Stomach (tissue), 8 donors: ENCODE measurements at regions not wholly inside any gene's neighbourhood (a gene's known extent, or its start where the extent isn't known, plus 50 kb on each side); places are given as distances from the start of the nearest gene placed in this dataset.

Experiments used
- DNase-seq, 2 donors: peaks; one replicate each; pipeline versions ENCODE4 v3.0.0 to v3.0.0-alpha.2; 2013 to 2019
- H3K27ac ChIP-seq, 5 donors: fragments of 200-600 bp in 4 of 5; sonication (generic) in 4 of 5; one replicate each; pipeline ENCODE4 v1.5.1; 2013 to 2019; ENCODE audit warnings: mild to moderate bottlenecking in 1 of 5, moderate library complexity in 1 of 5
- H3K27me3 ChIP-seq, 3 donors: fragments of 200-600 bp; sonication (generic); one replicate each; pipeline ENCODE4 v1.5.1; 2017 to 2019; ENCODE audit warnings: mixed run types in 1 of 3
- H3K36me3 ChIP-seq, 4 donors: fragments of 200-600 bp; sonication (generic); 1 replicate in 3 of 4; 2 replicates in 1 of 4; pipeline ENCODE4 v1.5.1; 2016 to 2019
- H3K4me1 ChIP-seq, 4 donors: fragments of 200-600 bp; sonication (generic); one replicate each; pipeline ENCODE4 v1.5.1; 2016 to 2019
- H3K4me3 ChIP-seq, 4 donors: fragments of 200-600 bp; sonication (generic) in 3 of 4; one replicate each; pipeline ENCODE4 v1.5.1; 2016 to 2019; ENCODE audit warnings: mild to moderate bottlenecking in 1 of 4
- H3K9me3 ChIP-seq, 4 donors: fragments of 200-600 bp; sonication (generic); one replicate each; pipeline ENCODE4 v1.5.1; 2016 to 2019
- CTCF ChIP-seq, 7 experiments: fragments of 450-650 bp in 4 of 7; fragments of 200-600 bp in 3 of 7; sonication (generic) in 3 of 7; IDR thresholded peaks; one replicate each; pipeline ENCODE4 v1.5.1; 2016 to 2019; ENCODE audit warnings: antibody characterized with exemption in 7 of 7, control low read depth in 2 of 7, mild to moderate bottlenecking in 1 of 7
- EP300 ChIP-seq: sonication (generic); formaldehyde crosslinking; IDR thresholded peaks from one replicate; pipeline ENCODE4 v1.6.1; 2017; ENCODE audit warnings: antibody characterized with exemption
- POLR2A ChIP-seq, 4 donors: fragments of 450-650 bp; IDR thresholded peaks; one replicate each; pipeline ENCODE4 v1.6.1; 2016; ENCODE audit warnings: antibody characterized with exemption in 4 of 4, control low read depth in 2 of 4, mild to moderate bottlenecking in 1 of 4, moderate library complexity in 1 of 4
- POLR2AphosphoS5 ChIP-seq, 3 donors: sonication (generic); formaldehyde crosslinking; IDR thresholded peaks; one replicate each; pipeline ENCODE4 v1.6.1; 2016; ENCODE audit warnings: antibody characterized with exemption in 3 of 3
- WGBS, 5 donors: extraction: QIAGEN DNeasy Blood & Tissue Kit in 3 of 5; methylation state at CpG; one replicate each; pipeline versions ENCODE4 v1.1.5 to v1.1.7; 2013 to 2018; 5-methylcytosine and 5-hydroxymethylcytosine counted together
- intact Hi-C: fragments of 100-400 bp; cut with DNase I; formaldehyde crosslinking; loops from one replicate; pipeline ENCODE4 v1.15.1; 2023; ENCODE audit warnings: low total_unique reads
- donor health status: healthy with polysubstance abuse.
- donor health status: Bipolar disorder and iron deficiency.
- donor health status: healthy.

- Histone ChIP-seq H3K4me1 (no peaks in the 10 kb centered on the region), H3K36me3 (no peaks in the 10 kb centered on the region), H3K4me3 (no peak overlapping the region), H3K9me3 (peaks cover 0 to 15% (median 3%) of the 10 kb centered on the region in 4 donors), H3K27me3 (no peaks in the 10 kb centered on the region), H3K27ac (no peak overlapping the region)
- TF ChIP-seq CTCF (IDR thresholded peaks at IDR 0.05) (no peak), POLR2A (IDR thresholded peaks at IDR 0.05) (no peak), POLR2AphosphoS5 (IDR thresholded peaks at IDR 0.05) (no peak), EP300 (no peak)
- intact Hi-C loops = no loop called here
- no peak for DNase-seq
- 70 to 82% (median 76%) methylated on average over 6 of the region's 6 CpGs for WGBS, 5 donors
Observed at GRCh38 chr2:51920509-51920908, 888.6 kb upstream of the NRXN1 start.

GRCh38 chr2:51919395-51919794 lies 887.5 kb upstream of the NRXN1 start:
- no peak for DNase-seq
- Histone ChIP-seq H3K4me3 (no peak overlapping the region), H3K4me1 (no peaks in the 10 kb centered on the region), H3K27me3 (no peaks in the 10 kb centered on the region), H3K36me3 (no peaks in the 10 kb centered on the region), H3K9me3 (peaks cover 0 to 25% (median 2%) of the 10 kb centered on the region in 4 donors), H3K27ac (no peak overlapping the region)
- TF ChIP-seq EP300 = no peak
- no peak for TF ChIP-seq POLR2A (IDR thresholded peaks at IDR 0.05)
- TF ChIP-seq CTCF (IDR thresholded peaks at IDR 0.05) = no peak
- no peak for TF ChIP-seq POLR2AphosphoS5 (IDR thresholded peaks at IDR 0.05)
- 88 to 94% (median 90%) methylated on average over 1 of the region's 1 CpG for WGBS, 5 donors
- intact Hi-C loops = no loop called here

GRCh38 chr2:51918113-51918512 lies 886.2 kb upstream of the NRXN1 start:
- no peak overlapping the region for H3K4me3 ChIP-seq
- DNase-seq = no peak
- intact Hi-C loops = no loop called here
- 65 to 85% (median 76%) methylated on average over 3 of the region's 3 CpGs for WGBS, 5 donors
- H3K27me3 ChIP-seq = no peaks in the 10 kb centered on the region
- peaks cover 0 to 28% (median 1%) of the 10 kb centered on the region in 4 donors for H3K9me3 ChIP-seq
- H3K27ac ChIP-seq = no peak overlapping the region
- no peaks in the 10 kb centered on the region for H3K36me3 ChIP-seq
- TF ChIP-seq CTCF (IDR thresholded peaks at IDR 0.05) (no peak), EP300 (no peak), POLR2A (IDR thresholded peaks at IDR 0.05) (no peak), POLR2AphosphoS5 (IDR thresholded peaks at IDR 0.05) (no peak)
- no peaks in the 10 kb centered on the region for H3K4me1 ChIP-seq

- Histone ChIP-seq H3K36me3 (no peaks in the 10 kb centered on the region), H3K4me3 (no peak overlapping the region), H3K27ac (no peak overlapping the region), H3K27me3 (no peaks in the 10 kb centered on the region), H3K9me3 (peaks cover 0 to 5% (median 0%) of the 10 kb centered on the region in 4 donors), H3K4me1 (no peaks in the 10 kb centered on the region)
- 24 to 38% (median 28%) methylated on average over 1 of the region's 1 CpG for WGBS, 5 donors
- intact Hi-C loops = no loop called here
- TF ChIP-seq POLR2A (IDR thresholded peaks at IDR 0.05) (no peak), POLR2AphosphoS5 (IDR thresholded peaks at IDR 0.05) (no peak), CTCF (IDR thresholded peaks at IDR 0.05) (no peak), EP300 (no peak)
- no peak for DNase-seq
Observed at GRCh38 chr2:51903728-51904127, 871.8 kb upstream of the NRXN1 start.
